Activated CD8-positive, alpha-beta memory T cell treated with anti-CD3 and anti-CD28 coated beads for 48 hours (primary cell): ENCODE measurements at regions not wholly inside any gene's neighbourhood (a gene's known extent, or its start where the extent isn't known, plus 50 kb on each side); places are given as distances from the start of the nearest gene placed in this dataset.

Source experiments
- DNase-seq, 3 experiments: peaks; one replicate each; pipeline ENCODE4 v3.0.0-alpha.2; 2020; ENCODE audit warnings: low read depth in 2 of 3, low spot score in 2 of 3

GRCh38 chr10:2744547-2745200 lies 322.7 kb upstream of the PFKP start:
- DNase-seq = no peak

DNA sequence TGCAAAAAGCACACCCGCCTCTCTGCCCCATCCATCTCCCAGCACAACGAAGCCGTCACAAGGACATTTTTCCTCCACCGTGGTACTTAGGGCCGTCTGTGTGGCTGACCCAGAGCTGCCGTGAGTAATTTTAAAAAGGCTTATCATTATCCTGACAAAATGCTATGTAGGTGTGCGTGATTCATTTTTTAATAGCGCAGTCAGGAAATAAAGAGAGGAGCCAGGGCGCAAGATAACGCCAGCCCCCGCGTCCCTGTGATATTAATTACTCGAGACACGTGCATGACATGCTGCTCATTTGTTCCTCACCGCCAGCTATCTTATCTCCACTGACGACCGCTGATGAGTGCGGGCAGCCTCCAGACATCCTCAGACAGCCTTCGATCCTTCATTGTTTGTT lies 332.7 kb upstream of the PFKP start:
- no peak for DNase-seq

- DNase-seq = no peak
These were observed 333.9 kb upstream of the PFKP start for GRCh38 chr10:2733278-2733963.

- no peak for DNase-seq
These were observed 335.4 kb upstream of the PFKP start for GRCh38 chr10:2731940-2732339.

GRCh38 chr10:2729197-2729596 lies 338.2 kb upstream of the PFKP start:
- DNase-seq = no peak

GRCh38 chr10:2728087-2728486 lies 339.3 kb upstream of the PFKP start:
- no peak for DNase-seq

DNA sequence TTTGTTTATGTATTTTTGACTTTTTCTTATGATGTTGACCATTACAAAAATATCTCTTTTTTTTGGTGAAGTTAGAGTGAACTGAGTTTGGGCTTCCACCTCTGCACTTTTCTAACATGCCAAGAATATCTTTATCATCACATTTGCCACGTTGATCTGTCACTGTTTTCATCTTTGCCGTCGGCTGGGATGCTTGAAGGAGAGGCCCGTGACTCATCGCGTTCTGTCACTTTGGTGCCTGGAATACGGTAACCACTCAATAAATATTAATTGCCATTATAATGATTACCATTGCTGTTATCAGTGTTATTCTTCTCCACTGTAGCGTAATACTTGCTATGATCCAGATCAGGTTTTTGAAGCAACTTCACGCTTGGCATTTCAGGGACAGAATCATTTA lies 350.8 kb upstream of the PFKP start:
- DNase-seq = no peak

- DNase-seq = no peak
These were observed 352.8 kb upstream of the PFKP start for GRCh38 chr10:2714597-2714996.

GRCh38 chr10:2703953-2704352 lies 363.4 kb upstream of the PFKP start:
- no peak for DNase-seq

DNA sequence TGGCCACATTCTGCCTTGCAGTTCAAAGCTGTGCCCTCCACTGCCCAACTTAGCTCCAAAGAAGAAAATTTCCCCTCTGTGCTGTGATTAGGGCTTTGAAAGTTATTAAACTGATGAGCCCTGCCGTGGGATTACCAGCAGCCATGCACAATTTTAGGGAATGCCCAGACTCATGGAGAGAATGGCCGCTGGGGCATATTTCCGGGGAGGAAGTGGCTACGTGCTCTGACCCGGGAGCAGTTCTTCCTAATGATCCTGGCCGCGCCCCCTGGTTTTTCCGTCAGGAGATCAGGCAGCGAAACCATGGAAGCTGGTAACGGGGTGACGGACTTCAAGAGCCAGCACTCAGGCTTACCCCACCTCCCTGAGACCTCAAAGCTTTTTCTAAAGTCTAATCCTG lies 365.5 kb upstream of the PFKP start:
- DNase-seq = no peak

DNA sequence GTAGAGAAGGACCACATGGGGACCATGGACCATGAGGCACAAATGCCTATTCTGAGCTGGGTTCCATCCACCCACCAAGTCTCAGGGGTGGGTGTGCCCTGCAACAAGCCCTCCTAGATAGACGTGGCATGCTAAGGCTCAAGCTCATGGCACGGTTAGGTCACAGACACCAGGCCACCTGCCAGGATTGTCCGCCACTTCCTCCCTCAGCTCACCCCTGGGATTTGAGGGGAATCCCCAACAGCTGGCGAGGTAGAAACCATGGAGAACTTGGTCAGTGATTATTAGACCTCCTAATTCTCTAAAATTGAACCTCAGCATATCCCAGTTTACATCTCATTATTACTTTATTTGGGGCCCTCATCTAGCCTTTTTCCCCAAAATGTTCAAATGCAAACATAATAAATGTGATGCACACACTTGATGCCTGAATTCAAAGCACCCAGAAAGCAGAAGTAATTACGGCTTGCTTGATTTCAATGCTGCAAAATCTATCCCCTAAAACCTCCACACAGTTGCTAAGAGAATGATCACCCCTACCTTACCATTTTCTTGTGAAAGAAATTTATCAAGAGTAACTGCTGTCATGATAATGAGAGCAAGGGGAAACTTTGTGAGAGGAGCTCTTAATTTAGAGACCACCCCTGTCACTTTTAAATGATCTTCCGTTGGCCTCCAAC lies 366.6 kb upstream of the PFKP start:
- DNase-seq = no peak

DNA sequence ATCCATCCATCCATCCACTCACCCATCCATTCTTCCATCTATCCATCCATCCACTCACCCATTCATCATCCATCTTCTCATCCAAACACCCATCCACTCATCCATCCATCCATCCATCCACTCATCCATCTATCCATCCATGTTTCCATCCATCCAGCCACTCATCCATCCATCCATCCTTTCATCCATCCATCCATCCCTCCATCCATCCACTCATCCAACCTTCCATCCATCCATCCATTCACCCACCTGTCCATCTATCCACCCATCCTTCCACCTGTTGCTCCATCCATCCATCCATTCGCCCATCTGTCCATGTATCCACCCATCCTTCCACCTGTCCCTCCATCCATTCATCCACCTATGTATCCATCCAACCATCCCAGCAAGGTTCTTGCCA lies 378.4 kb upstream of the PFKP start:
- no peak for DNase-seq

DNA sequence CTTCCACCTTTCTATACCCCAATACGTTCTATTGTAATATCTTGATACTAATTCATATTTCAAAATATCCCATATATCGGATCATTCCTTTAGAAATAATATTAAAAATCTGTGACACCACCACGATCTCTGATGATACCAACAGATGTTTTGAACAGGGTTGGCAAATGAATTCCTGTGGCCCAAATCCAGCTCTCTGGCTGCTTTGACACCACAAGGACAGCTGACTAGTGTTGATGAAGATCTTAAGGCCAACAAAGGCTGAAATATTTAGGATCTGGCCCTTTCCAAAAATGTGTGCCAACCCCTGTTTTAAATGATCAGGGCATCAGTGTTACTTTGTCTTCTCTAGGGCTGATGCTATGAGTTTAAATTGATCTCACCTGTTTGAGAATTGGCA lies 380.7 kb upstream of the PFKP start:
- no peak for DNase-seq

DNA sequence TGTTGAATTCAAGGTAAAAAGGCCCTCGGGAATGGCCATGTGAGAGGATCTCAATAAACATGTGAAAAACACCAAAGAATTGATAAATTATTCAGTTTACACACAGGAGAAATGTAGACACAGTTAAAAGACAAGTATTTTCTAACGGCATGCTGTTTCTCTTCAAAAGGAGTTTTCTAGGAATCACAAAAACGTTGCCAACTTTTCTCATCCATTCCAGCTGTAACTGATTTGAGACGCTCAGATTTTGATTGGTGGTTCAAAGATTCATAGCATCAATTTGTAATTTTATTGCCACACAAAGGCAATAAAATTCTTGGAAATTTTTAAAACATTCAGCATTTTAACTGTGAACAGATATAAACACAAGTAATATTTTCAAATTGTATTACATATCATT lies 384.9 kb upstream of the PFKP start:
- DNase-seq = no peak

DNA sequence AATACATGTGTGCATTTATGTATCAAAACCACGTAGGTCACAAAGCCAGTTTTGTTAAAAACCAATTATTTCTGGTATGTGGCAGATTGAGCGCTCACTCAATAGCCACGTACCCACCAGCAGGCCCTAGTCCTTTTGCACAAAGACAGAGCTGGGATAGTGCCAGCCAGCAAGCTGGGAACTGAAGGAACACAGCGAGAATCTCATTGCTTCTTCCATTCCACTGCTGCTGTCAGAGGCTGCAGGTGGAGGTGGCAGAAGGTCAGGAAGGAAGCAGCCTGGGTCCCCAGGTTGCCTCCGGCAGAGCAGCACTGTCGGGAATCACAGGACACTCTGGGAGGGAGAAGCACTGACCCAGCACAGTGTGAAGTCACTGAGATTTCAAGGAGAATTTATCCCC lies 385.5 kb upstream of the PFKP start:
- DNase-seq = no peak

GRCh38 chr10:2680821-2681220 lies 386.5 kb upstream of the PFKP start:
- DNase-seq = no peak

- no peak for DNase-seq
These were observed 387.7 kb upstream of the PFKP start for GRCh38 chr10:2679646-2680045.

GRCh38 chr10:2676455-2676854 lies 390.9 kb upstream of the PFKP start:
- DNase-seq = no peak

DNA sequence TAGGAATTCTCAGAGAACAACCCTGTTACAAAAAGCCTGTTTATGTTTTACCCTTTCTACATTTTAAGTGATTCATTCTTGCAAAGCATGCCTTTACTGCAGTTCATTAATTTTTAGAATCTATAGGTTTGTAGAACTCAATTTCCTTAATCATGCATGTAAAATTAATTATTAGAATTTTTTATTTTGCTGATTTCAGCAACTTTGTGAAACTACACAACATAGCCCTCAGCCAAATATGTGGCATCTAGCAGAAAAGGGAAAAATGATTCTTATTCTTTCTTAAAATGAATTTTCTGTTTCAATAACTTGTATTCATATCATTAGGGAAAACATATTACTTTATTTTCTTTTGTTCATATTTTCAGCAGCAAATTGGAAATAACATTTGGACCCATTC lies 392.9 kb upstream of the PFKP start:
- no peak for DNase-seq

GRCh38 chr10:2670864-2671263 lies 396.5 kb upstream of the PFKP start:
- DNase-seq = no peak

GRCh38 chr10:2665772-2666171 lies 401.6 kb upstream of the PFKP start:
- no peak for DNase-seq

GRCh38 chr10:2660276-2660675 lies 407.1 kb upstream of the PFKP start:
- no peak for DNase-seq
